ENCODE measurements at regions not wholly inside any gene's neighbourhood (a gene's known extent, or its start where the extent isn't known, plus 50 kb on each side); places are given as distances from the start of the nearest gene placed in this dataset.

GRCh38 chr11:80967649-80968048 lies 1526.8 kb upstream of the TENM4 start:
- POLR2A ChIA-PET: no interaction called here
- H3K27ac ChIP-seq (ENCODE audit: low read depth, low read length, poor library complexity, severe bottlenecking): no peak overlapping the region
- H3K9me2 ChIP-seq (ENCODE audit: insufficient read depth, low read length): no peaks in the 10 kb centered on the region
- H4K20me1 ChIP-seq (ENCODE audit: insufficient read depth, low read length): no peaks in the 10 kb centered on the region
- H3K4me1 ChIP-seq (ENCODE audit: insufficient read depth, low read length, poor library complexity, severe bottlenecking): no peaks in the 10 kb centered on the region
- no peak overlapping the region for H3K4me2 ChIP-seq (ENCODE audit: low read length)
- H3K9me3 ChIP-seq (ENCODE audit: low read length): no peaks in the 10 kb centered on the region
- BruUV-seq (replicated peaks): no TSS peak
- no peak overlapping the region for H3K4me3 ChIP-seq (ENCODE audit: low read depth, low read length, poor library complexity, severe bottlenecking)
- intact Hi-C loops (cut with micrococcal nuclease; ENCODE audit: unreplicated experiment): no loop called here
- no peak for TF ChIP-seq CTCF (conservative IDR thresholded peaks at IDR 0.05; ENCODE audit: low read length)
- no peak for TF ChIP-seq EZH2phosphoT487 (IDR thresholded peaks at IDR 0.05; ENCODE audit: borderline replicate concordance, low read depth, low read length)
- DNase-seq (ENCODE audit: low spot score): no peak
- no peak overlapping the region for H2AFZ ChIP-seq (ENCODE audit: low read length)
- H3K79me2 ChIP-seq (ENCODE audit: insufficient read depth, low read depth, low read length): no peaks in the 10 kb centered on the region
- CTCF ChIA-PET (ENCODE audit: unreplicated experiment): no interaction called here
- no peaks in the 10 kb centered on the region for H3K36me3 ChIP-seq (ENCODE audit: insufficient read depth, low read length)

DNA sequence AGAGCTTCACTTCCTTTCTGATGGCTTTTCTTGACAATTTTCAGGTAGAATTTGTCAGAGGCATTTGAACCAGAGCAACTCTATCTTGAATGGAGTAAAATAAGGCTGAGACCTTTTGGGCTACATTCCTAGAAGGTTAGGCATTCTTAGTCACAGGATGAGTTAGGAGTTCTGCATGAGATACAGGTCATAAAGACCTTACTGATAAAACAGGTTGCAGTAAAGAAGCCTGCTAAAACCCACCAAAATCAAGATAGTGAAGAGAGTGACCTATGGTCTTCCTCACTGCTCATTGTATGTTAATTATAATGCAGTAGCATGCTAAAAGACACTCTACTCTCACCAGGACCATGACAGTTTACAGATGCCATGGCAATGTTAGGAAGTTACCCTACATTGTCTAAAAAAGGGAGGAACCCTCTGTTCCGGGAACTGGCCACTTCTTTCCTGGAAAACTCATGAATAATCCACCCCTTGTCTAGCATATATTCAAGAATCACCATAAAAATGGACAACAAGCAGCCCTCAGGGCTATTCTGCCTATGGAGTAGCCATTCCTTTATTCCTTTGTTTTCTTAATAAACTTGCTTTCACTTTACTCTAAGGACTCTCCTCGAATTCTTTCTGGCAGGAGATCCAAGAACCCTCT lies 1519.7 kb upstream of the TENM4 start:
- H3K4me2 ChIP-seq (ENCODE audit: low read length): no peak overlapping the region
- intact Hi-C loops (cut with micrococcal nuclease; ENCODE audit: unreplicated experiment): no loop called here
- ChIA-PET POLR2A (no interaction called here), CTCF (ENCODE audit: unreplicated experiment) (no interaction called here)
- no peak overlapping the region for H2AFZ ChIP-seq (ENCODE audit: low read length)
- H3K36me3 ChIP-seq (ENCODE audit: insufficient read depth, low read length): no peaks in the 10 kb centered on the region
- H3K4me1 ChIP-seq (ENCODE audit: insufficient read depth, low read length, poor library complexity, severe bottlenecking): no peaks in the 10 kb centered on the region
- no peaks in the 10 kb centered on the region for H4K20me1 ChIP-seq (ENCODE audit: insufficient read depth, low read length)
- H3K9me3 ChIP-seq (ENCODE audit: low read length): no peaks in the 10 kb centered on the region
- TF ChIP-seq CTCF (conservative IDR thresholded peaks at IDR 0.05; ENCODE audit: low read length): no peak
- no peak for TF ChIP-seq EZH2phosphoT487 (IDR thresholded peaks at IDR 0.05; ENCODE audit: borderline replicate concordance, low read depth, low read length)
- DNase-seq (ENCODE audit: low spot score): no peak
- H3K27ac ChIP-seq (ENCODE audit: low read depth, low read length, poor library complexity, severe bottlenecking): no peak overlapping the region
- H3K79me2 ChIP-seq (ENCODE audit: insufficient read depth, low read depth, low read length): no peaks in the 10 kb centered on the region
- no TSS peak for BruUV-seq (replicated peaks)
- H3K4me3 ChIP-seq (ENCODE audit: low read depth, low read length, poor library complexity, severe bottlenecking): no peak overlapping the region
- H3K9me2 ChIP-seq (ENCODE audit: insufficient read depth, low read length): no peaks in the 10 kb centered on the region

- Histone ChIP-seq H2AFZ (ENCODE audit: low read length) (no peak overlapping the region), H3K79me2 (ENCODE audit: insufficient read depth, low read depth, low read length) (no peaks in the 10 kb centered on the region), H3K27ac (ENCODE audit: low read depth, low read length, poor library complexity, severe bottlenecking) (no peak overlapping the region), H3K9me2 (ENCODE audit: insufficient read depth, low read length) (no peaks in the 10 kb centered on the region), H3K36me3 (ENCODE audit: insufficient read depth, low read length) (no peaks in the 10 kb centered on the region), H3K4me2 (ENCODE audit: low read length) (no peak overlapping the region), H3K4me3 (ENCODE audit: low read depth, low read length, poor library complexity, severe bottlenecking) (no peak overlapping the region), H4K20me1 (ENCODE audit: insufficient read depth, low read length) (no peaks in the 10 kb centered on the region), H3K9me3 (ENCODE audit: low read length) (no peaks in the 10 kb centered on the region), H3K4me1 (ENCODE audit: insufficient read depth, low read length, poor library complexity, severe bottlenecking) (no peaks in the 10 kb centered on the region)
- POLR2A ChIA-PET: no interaction called here
- no TSS peak for BruUV-seq (replicated peaks)
- CTCF ChIA-PET (ENCODE audit: unreplicated experiment): no interaction called here
- intact Hi-C loops (cut with micrococcal nuclease; ENCODE audit: unreplicated experiment): no loop called here
- TF ChIP-seq EZH2phosphoT487 (IDR thresholded peaks at IDR 0.05; ENCODE audit: borderline replicate concordance, low read depth, low read length) (no peak), CTCF (conservative IDR thresholded peaks at IDR 0.05; ENCODE audit: low read length) (no peak)
- no peak for DNase-seq (ENCODE audit: low spot score)
Measured at GRCh38 chr11:80959751-80960150, 1518.9 kb upstream of the TENM4 start.
